ENCODE measurements at regions not wholly inside any gene's neighbourhood (a gene's known extent, or its start where the extent isn't known, plus 50 kb on each side); places are given as distances from the start of the nearest gene placed in this dataset.

- Histone ChIP-seq H3K4me3 (no peak overlapping the region), H3K9me3 (no peaks in the 10 kb centered on the region), H3K4me1 (ENCODE audit: control insufficient read depth in 1 of 2, low read depth in 2 of 2) (no peaks in the 10 kb centered on the region), H3K27me3 (replicated peaks; ENCODE audit: insufficient read depth) (no peaks in the 10 kb centered on the region), H3K27ac (no peak overlapping the region), H3K36me3 (no peaks in the 10 kb centered on the region)
- no peak for TF ChIP-seq CTCF (IDR thresholded peaks at IDR 0.05)
- no peak for DNase-seq (ENCODE audit: low spot score)
- ATAC-seq (ENCODE audit: insufficient number of reproducible peaks, low FRiP score, low read depth): no peak
Observed at GRCh38 chr4:14132301-14132700, 504.8 kb upstream of the BOD1L1 start.

- no peak for DNase-seq (ENCODE audit: low spot score)
- Histone ChIP-seq H3K36me3 (no peaks in the 10 kb centered on the region), H3K4me1 (ENCODE audit: control insufficient read depth in 1 of 2, low read depth in 2 of 2) (no peaks in the 10 kb centered on the region), H3K4me3 (no peak overlapping the region), H3K27me3 (replicated peaks; ENCODE audit: insufficient read depth) (no peaks in the 10 kb centered on the region), H3K27ac (no peak overlapping the region), H3K9me3 (no peaks in the 10 kb centered on the region)
- ATAC-seq (ENCODE audit: insufficient number of reproducible peaks, low FRiP score, low read depth): no peak
- TF ChIP-seq CTCF (IDR thresholded peaks at IDR 0.05): no peak
Observed at GRCh38 chr4:14138106-14138505, 510.6 kb upstream of the BOD1L1 start.

- DNase-seq (ENCODE audit: low spot score) (no peak), ATAC-seq (ENCODE audit: insufficient number of reproducible peaks, low FRiP score, low read depth) (no peak)
- TF ChIP-seq CTCF (IDR thresholded peaks at IDR 0.05): no peak
- H3K27ac ChIP-seq: no peak overlapping the region
- no peak overlapping the region for H3K4me3 ChIP-seq
- H3K36me3 ChIP-seq: no peaks in the 10 kb centered on the region
- no peaks in the 10 kb centered on the region for H3K4me1 ChIP-seq (ENCODE audit: control insufficient read depth in 1 of 2, low read depth in 2 of 2)
- H3K9me3 ChIP-seq: no peaks in the 10 kb centered on the region
- H3K27me3 ChIP-seq (replicated peaks; ENCODE audit: insufficient read depth): no peaks in the 10 kb centered on the region
Observed at GRCh38 chr4:14143892-14144291, 516.4 kb upstream of the BOD1L1 start.

- no peak overlapping the region for H3K4me3 ChIP-seq
- no peaks in the 10 kb centered on the region for H3K27me3 ChIP-seq (replicated peaks; ENCODE audit: insufficient read depth)
- no peaks in the 10 kb centered on the region for H3K4me1 ChIP-seq (ENCODE audit: control insufficient read depth in 1 of 2, low read depth in 2 of 2)
- H3K36me3 ChIP-seq: no peaks in the 10 kb centered on the region
- H3K27ac ChIP-seq: no peak overlapping the region
- DNase-seq (ENCODE audit: low spot score): no peak
- no peak for ATAC-seq (ENCODE audit: insufficient number of reproducible peaks, low FRiP score, low read depth)
- TF ChIP-seq CTCF (IDR thresholded peaks at IDR 0.05): no peak
- H3K9me3 ChIP-seq: no peaks in the 10 kb centered on the region
Observed at GRCh38 chr4:14149176-14150053, 521.9 kb upstream of the BOD1L1 start.

- TF ChIP-seq CTCF (IDR thresholded peaks at IDR 0.05): no peak
- H3K27me3 ChIP-seq (replicated peaks; ENCODE audit: insufficient read depth): no peaks in the 10 kb centered on the region
- H3K9me3 ChIP-seq: no peaks in the 10 kb centered on the region
- no peaks in the 10 kb centered on the region for H3K4me1 ChIP-seq (ENCODE audit: control insufficient read depth in 1 of 2, low read depth in 2 of 2)
- H3K4me3 ChIP-seq: no peak overlapping the region
- ATAC-seq (ENCODE audit: insufficient number of reproducible peaks, low FRiP score, low read depth) (no peak), DNase-seq (ENCODE audit: low spot score) (no peak)
- no peaks in the 10 kb centered on the region for H3K36me3 ChIP-seq
- no peak overlapping the region for H3K27ac ChIP-seq
Observed at GRCh38 chr4:14151101-14151500, 523.6 kb upstream of the BOD1L1 start.

All from thoracic aorta (tissue), 2 donors.